Smooth muscle cell (in vitro differentiated cells): ENCODE measurements at regions not wholly inside any gene's neighbourhood (a gene's known extent, or its start where the extent isn't known, plus 50 kb on each side); places are given as distances from the start of the nearest gene placed in this dataset.
A peak's percentile ranks its signal among the peaks of the same experiment; 100 is the strongest.

ENCODE experiments used
- DNase-seq: peaks from one replicate; lab custom pipeline; 2025; ENCODE audit not compliant: unreplicated experiment; lab: John Stamatoyannopoulos, UW
- H2AFZ ChIP-seq: fragments of 200-600 bp; sonication (generic); 2 replicates; pipeline ENCODE4 v1.6.0; 2016; ENCODE audit warnings: antibody characterized with exemption, low read depth, mild to moderate bottlenecking
- H3F3A ChIP-seq: fragments of 200-600 bp; sonication (generic); 2 replicates; pipeline ENCODE4 v1.6.0; 2017; ENCODE audit warnings: antibody characterized with exemption, low read depth
- H3K27ac ChIP-seq: fragments of 200-600 bp; sonication (generic); 2 replicates; pipeline ENCODE4 v1.5.1; 2016; ENCODE audit warnings: low read depth, mild to moderate bottlenecking
- H3K27me3 ChIP-seq: fragments of 200-600 bp; sonication (generic); 2 replicates; pipeline ENCODE4 v1.6.1; 2016; ENCODE audit warnings: low read depth, mild to moderate bottlenecking
- H3K36me3 ChIP-seq: fragments of 200-600 bp; sonication (generic); 2 replicates; pipeline ENCODE4 v1.5.1; 2016; ENCODE audit warnings: low read depth
- H3K4me1 ChIP-seq: fragments of 200-600 bp; sonication (generic); 2 replicates; pipeline ENCODE4 v1.5.1; 2016; ENCODE audit warnings: low read depth
- H3K4me2 ChIP-seq: fragments of 200-600 bp; sonication (generic); 2 replicates; pipeline ENCODE4 v1.6.0; 2016; ENCODE audit warnings: mild to moderate bottlenecking
- H3K4me3 ChIP-seq: fragments of 200-600 bp; sonication (generic); 2 replicates; pipeline ENCODE4 v1.5.1; 2016; ENCODE audit warnings: mild to moderate bottlenecking
- H3K79me2 ChIP-seq: fragments of 200-600 bp; sonication (generic); 2 replicates; pipeline ENCODE4 v1.6.0; 2016; ENCODE audit warnings: low read depth, mild to moderate bottlenecking
- H3K9ac ChIP-seq: fragments of 200-600 bp; sonication (generic); 2 replicates; pipeline ENCODE4 v1.6.0; 2016; ENCODE audit warnings: low read depth
- H3K9me3 ChIP-seq: fragments of 200-600 bp; sonication (generic); replicated peaks from 2 replicates; pipeline ENCODE4 v1.5.1; 2016; ENCODE audit warnings: low read depth
- H4K20me1 ChIP-seq: fragments of 200-600 bp; sonication (generic); 2 replicates; pipeline ENCODE4 v1.6.0; 2016; ENCODE audit warnings: low read depth
- WGBS: methylation state at CpG from one replicate; pipeline ENCODE4 v1.1.7; 2016; ENCODE audit warnings: low lambda C conversion rate; 5-methylcytosine and 5-hydroxymethylcytosine counted together
- TF ChIP-seq, protein P1 (sequence below): fragments of 200-600 bp; sonication (generic); IDR thresholded peaks from 2 replicates; pipeline ENCODE4 v1.5.1; 2017; ENCODE audit warnings: borderline replicate concordance, mild to moderate bottlenecking, antibody characterized with exemption; ENCODE audit not compliant: insufficient read depth, poor library complexity, severe bottlenecking

DNA sequence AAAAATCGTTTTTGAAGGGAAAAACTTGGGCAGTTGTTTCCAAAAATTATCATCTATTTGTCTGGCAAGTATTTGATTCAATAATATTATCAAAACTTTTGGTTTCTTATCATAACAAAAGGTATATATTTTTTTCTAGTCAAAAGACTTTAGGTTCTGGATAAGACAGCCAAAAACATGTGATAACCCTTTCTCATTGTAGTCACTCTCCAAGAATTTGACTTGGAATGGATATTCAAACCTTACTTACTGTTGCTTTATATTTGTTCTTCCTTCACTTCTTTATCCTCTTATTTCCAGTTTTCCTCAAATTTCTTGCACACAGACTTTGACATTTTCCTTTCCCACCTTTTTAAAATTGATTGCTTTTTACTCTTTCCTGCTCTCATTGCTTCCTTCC, 140.9 kb upstream of the FAM3C start:
- Histone ChIP-seq H3K36me3 (no peaks in the 10 kb centered on the region), H2AFZ (no peak overlapping the region), H3K9me3 (no peaks in the 10 kb centered on the region), H3K9ac (no peak overlapping the region), H3K79me2 (no peaks in the 10 kb centered on the region), H3K4me1 (no peaks in the 10 kb centered on the region), H3K27me3 (no peaks in the 10 kb centered on the region), H3F3A (no peaks in the 10 kb centered on the region), H3K4me2 (no peak overlapping the region), H3K27ac (no peak overlapping the region), H3K4me3 (no peak overlapping the region), H4K20me1 (no peaks in the 10 kb centered on the region)
- no peak for DNase-seq
- TF ChIP-seq, protein P1, sequence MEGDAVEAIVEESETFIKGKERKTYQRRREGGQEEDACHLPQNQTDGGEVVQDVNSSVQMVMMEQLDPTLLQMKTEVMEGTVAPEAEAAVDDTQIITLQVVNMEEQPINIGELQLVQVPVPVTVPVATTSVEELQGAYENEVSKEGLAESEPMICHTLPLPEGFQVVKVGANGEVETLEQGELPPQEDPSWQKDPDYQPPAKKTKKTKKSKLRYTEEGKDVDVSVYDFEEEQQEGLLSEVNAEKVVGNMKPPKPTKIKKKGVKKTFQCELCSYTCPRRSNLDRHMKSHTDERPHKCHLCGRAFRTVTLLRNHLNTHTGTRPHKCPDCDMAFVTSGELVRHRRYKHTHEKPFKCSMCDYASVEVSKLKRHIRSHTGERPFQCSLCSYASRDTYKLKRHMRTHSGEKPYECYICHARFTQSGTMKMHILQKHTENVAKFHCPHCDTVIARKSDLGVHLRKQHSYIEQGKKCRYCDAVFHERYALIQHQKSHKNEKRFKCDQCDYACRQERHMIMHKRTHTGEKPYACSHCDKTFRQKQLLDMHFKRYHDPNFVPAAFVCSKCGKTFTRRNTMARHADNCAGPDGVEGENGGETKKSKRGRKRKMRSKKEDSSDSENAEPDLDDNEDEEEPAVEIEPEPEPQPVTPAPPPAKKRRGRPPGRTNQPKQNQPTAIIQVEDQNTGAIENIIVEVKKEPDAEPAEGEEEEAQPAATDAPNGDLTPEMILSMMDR, result no peak
- WGBS, result 13% methylated on average over 1 of the region's 1 CpG

DNA sequence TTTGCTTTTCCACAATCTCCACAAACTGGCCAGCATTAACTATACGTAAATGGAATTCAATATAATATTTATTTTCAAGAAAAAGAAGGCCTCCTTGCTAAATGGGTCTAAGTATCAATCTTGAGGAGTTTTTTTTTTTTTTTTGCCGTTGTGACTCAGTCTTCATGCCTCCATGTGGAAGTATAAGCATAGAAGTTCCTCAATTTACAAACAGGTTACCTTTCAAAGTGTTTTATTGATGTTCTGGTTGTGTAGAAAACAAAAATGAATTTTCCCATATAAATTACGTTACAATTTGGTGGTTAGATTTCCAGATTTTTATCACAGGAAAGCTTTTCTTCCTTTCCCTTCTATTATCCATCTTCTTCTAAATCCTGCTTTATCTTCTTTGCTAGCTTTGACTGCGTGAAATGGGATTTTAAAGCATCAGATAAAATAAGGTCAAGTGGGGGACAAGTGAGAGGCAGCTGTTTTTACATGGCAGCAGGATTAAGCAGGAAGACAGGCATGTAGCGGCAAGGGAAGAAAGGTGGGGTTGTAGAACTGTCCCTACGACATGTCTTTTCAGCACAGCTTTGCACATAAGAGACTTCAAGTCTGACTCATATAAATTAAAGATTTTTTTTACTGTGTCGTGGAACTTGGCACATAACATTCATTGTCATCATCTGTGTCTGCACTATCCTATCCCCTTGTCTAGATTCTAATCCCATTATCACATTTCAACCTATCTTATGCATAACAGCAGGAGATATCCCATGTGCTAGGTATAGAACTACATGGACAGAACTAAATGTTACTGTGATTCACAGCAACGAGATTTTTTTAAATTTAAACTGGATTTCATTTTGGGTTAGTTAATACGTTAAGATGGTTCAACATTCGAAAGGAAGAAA, 135.3 kb upstream of the FAM3C start:
- Histone ChIP-seq H3K27me3 (no peaks in the 10 kb centered on the region), H3K36me3 (no peaks in the 10 kb centered on the region), H2AFZ (no peak overlapping the region), H4K20me1 (no peaks in the 10 kb centered on the region), H3K9me3 (no peaks in the 10 kb centered on the region), H3K9ac (no peak overlapping the region), H3K4me3 (no peak overlapping the region), H3K79me2 (no peaks in the 10 kb centered on the region), H3K4me2 (peak overlapping the region; percentile 67), H3K27ac (peak overlapping the region; percentile 96), H3F3A (peaks cover 3% of the 10 kb centered on the region), H3K4me1 (peaks cover 14% of the 10 kb centered on the region)
- TF ChIP-seq, protein P1, result no peak
- no peak for DNase-seq
- WGBS, result 53% methylated on average over 10 of the region's 10 CpGs

DNA sequence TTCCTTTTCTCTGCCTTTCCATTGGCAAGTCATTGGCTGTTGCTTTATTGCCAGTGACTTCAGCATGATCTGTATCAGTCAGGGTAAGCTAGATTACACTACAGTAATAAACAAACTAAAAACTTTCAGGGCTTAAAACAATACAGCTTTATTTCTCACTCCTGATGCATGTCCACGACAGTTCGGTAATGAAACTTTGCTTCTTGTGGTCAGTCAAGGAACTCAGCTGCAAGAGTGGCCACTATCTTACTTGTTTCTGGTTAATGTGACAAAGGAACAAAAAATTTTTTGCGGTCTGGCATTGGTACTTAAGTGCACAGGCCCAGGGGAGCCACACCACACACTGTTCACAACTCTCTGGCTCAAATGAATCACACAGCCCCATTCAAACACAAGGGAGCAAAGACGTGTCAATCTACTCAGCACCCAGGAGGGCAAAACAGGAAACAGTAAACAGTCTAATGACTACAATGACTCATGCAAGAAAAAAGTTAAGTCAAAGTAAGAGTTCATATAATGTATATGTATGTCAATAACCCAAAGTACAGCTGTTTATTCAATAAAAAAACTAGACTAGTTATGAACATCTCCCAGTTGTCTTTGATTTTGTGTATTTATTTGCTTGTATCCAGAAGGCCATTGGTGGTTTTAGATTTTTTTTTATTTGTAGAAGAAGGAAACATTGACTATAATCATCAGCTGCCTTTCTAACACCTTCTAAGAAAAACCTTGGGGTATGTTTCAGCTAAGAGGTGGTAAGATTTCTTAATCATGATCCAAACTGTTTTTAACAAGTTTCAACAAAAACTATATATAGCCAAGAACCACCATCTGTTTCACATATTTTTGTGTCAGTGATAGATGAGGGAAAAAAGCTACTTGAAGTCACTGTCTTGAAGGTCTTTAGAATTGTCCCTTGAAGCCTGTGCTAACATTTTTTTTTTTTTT, 134.4 kb upstream of the FAM3C start:
- Histone ChIP-seq H3K36me3 (no peaks in the 10 kb centered on the region), H2AFZ (no peak overlapping the region), H3K9me3 (no peaks in the 10 kb centered on the region), H4K20me1 (no peaks in the 10 kb centered on the region), H3K4me3 (peak overlapping the region; percentile 26), H3K9ac (peak overlapping the region; percentile 71), H3K27ac (peak overlapping the region; percentile 96), H3K4me1 (peaks cover 14% of the 10 kb centered on the region), H3K4me2 (peak overlapping the region; percentile 80), H3K27me3 (no peaks in the 10 kb centered on the region), H3F3A (peaks cover 3% of the 10 kb centered on the region), H3K79me2 (no peaks in the 10 kb centered on the region)
- 2% methylated on average over 4 of the region's 4 CpGs for WGBS
- no peak for DNase-seq
- TF ChIP-seq, protein P1, result no peak
